Skeletal muscle cell (primary cell): ENCODE measurements at regions not wholly inside any gene's neighbourhood (a gene's known extent, or its start where the extent isn't known, plus 50 kb on each side); places are given as distances from the start of the nearest gene placed in this dataset.
"Not testable (repeated sequence)": the region's sequence is repeated elsewhere in the genome, so short reads cannot be mapped to it uniquely, and the experiment has no call there.

ENCODE experiments used
- DNase-seq: peaks from one replicate; pipeline ENCODE4 v3.0.0-alpha.2; 2010; ENCODE audit warnings: low read depth
- H3K4me3 ChIP-seq: 2 replicates; pipeline ENCODE4 v1.5.1; 2011; ENCODE audit warnings: low read depth, mild to moderate bottlenecking, control low read depth, low read length, moderate library complexity

- DNase-seq: peak; percentile 10
- no peak overlapping the region for H3K4me3 ChIP-seq
These were observed 70.3 kb downstream of the ARL9 start for GRCh38 chr4:56575820-56576429.

GRCh38 chr4:56592417-56592816 is 86.8 kb downstream of the ARL9 start:
- H3K4me3 ChIP-seq, DNase-seq: not testable (repeated sequence)
